ENCODE measurements at regions not wholly inside any gene's neighbourhood (a gene's known extent, or its start where the extent isn't known, plus 50 kb on each side); places are given as distances from the start of the nearest gene placed in this dataset.

GRCh38 chr6:56713254-56713672, 70.6 kb upstream of the DST start:
- WGBS (ENCODE audit: insufficient coverage, insufficient replicate concordance, low lambda C conversion rate, missing lambda C conversion rate): 37% methylated on average over 3 of the region's 3 CpGs
- Histone ChIP-seq H3K4me1 (ENCODE audit: control insufficient read depth, insufficient read depth, low read length) (peaks cover 18% of the 10 kb centered on the region), H3K9me3 (replicated peaks; ENCODE audit: control insufficient read depth, insufficient read depth, low read length) (peaks cover 3% of the 10 kb centered on the region; the same call in 2 of the 3 replicates), H3K79me2 (ENCODE audit: control insufficient read depth, insufficient read depth, low read length) (peaks cover 55% of the 10 kb centered on the region), H4K20me1 (ENCODE audit: control insufficient read depth, insufficient read depth) (no peaks in the 10 kb centered on the region), H3K4me3 (no peak overlapping the region), H3K36me3 (ENCODE audit: control insufficient read depth in 2 of 2, insufficient read depth in 2 of 2, low read length in 1 of 2) (no peaks in the 10 kb centered on the region; a peak in 1 of 4 replicates), H3K4me2 (ENCODE audit: control insufficient read depth, insufficient read depth) (no peak overlapping the region), H3K9ac (ENCODE audit: control insufficient read depth, insufficient read depth, low read length) (no peak overlapping the region), H3K27ac (ENCODE audit: control insufficient read depth, insufficient read depth) (no peak overlapping the region), H2AFZ (ENCODE audit: control insufficient read depth, low read depth, low read length) (no peak overlapping the region), H3K27me3 (replicated peaks in 1 of 2; ENCODE audit: control insufficient read depth in 2 of 2, insufficient read depth in 2 of 2, low read length in 1 of 2) (no peaks in the 10 kb centered on the region)
- CTCF ChIA-PET: interaction anchor here (1.1 to 11.1 kb wide), 18 partner anchors 10 to 604 kb away, joined by 3 to 468 read pairs (median 4); partner anchors contain the start of gene PRIM2
- BruUV-seq (replicated peaks): no TSS peak
- RAD21 ChIA-PET (ENCODE audit: unreplicated experiment): interaction anchor here (0.8 to 10.4 kb wide), 15 partner anchors 13 to 603 kb away, joined by 3 to 276 read pairs (median 6); partner anchors contain the start of gene PRIM2
- SMC1A ChIA-PET (ENCODE audit: uncharacterized antibody, unreplicated experiment): interaction anchor here (1.1 to 13.2 kb wide), 15 partner anchors 10 to 191 kb away, joined by 3 to 396 read pairs (median 8); partner anchors contain the start of gene DST
- in situ Hi-C loops (cut with MboI): no loop called here
- 0 out of 2 replicates have a peak, but pooled peaks have one; percentile 20 for TF ChIP-seq JUNB (IDR thresholded peaks at IDR 0.05)
- TF ChIP-seq IKZF2 (IDR thresholded peaks at IDR 0.05): 0 out of 4 replicates have a peak, but pooled peaks of 1 of the 2 experiments have one; percentile 23
- no peak for TF ChIP-seq TCF12 (IDR thresholded peaks at IDR 0.05; ENCODE audit: low read depth, low read length)
- intact Hi-C loops (cut with micrococcal nuclease; ENCODE audit: unreplicated experiment): no loop called here
- ATAC-seq (peak; percentile 46), DNase-seq (ENCODE audit: low read depth, low spot score) (no peak), FAIRE-seq (no peak)
- POLR2A ChIA-PET: interaction anchor here (0.5 to 1.9 kb wide), 4 partner anchors 12 to 137 kb away, joined by 3 to 5 read pairs (median 3); no protein-coding TSS in a partner anchor

GRCh38 chr6:56710967-56711366, 68.3 kb upstream of the DST start:
- in situ Hi-C loops (cut with MboI): no loop called here
- RAD21 ChIA-PET (ENCODE audit: unreplicated experiment): interaction anchor here (0.8 to 10.4 kb wide), 7 partner anchors 44 to 154 kb away, joined by 3 to 276 read pairs (median 14); no protein-coding TSS in a partner anchor
- Histone ChIP-seq H3K4me2 (ENCODE audit: control insufficient read depth, insufficient read depth) (no peak overlapping the region), H3K9me3 (replicated peaks; ENCODE audit: control insufficient read depth, insufficient read depth, low read length) (no peaks in the 10 kb centered on the region), H3K27me3 (replicated peaks in 1 of 2; ENCODE audit: control insufficient read depth in 2 of 2, insufficient read depth in 2 of 2, low read length in 1 of 2) (no peaks in the 10 kb centered on the region), H3K4me1 (ENCODE audit: control insufficient read depth, insufficient read depth, low read length) (peaks cover 18% of the 10 kb centered on the region), H3K9ac (ENCODE audit: control insufficient read depth, insufficient read depth, low read length) (no peak overlapping the region), H3K27ac (ENCODE audit: control insufficient read depth, insufficient read depth) (no peak overlapping the region), H2AFZ (ENCODE audit: control insufficient read depth, low read depth, low read length) (no peak overlapping the region), H3K4me3 (no peak overlapping the region), H4K20me1 (ENCODE audit: control insufficient read depth, insufficient read depth) (no peaks in the 10 kb centered on the region), H3K36me3 (ENCODE audit: control insufficient read depth in 2 of 2, insufficient read depth in 2 of 2, low read length in 1 of 2) (no peaks in the 10 kb centered on the region; a peak in 1 of 4 replicates), H3K79me2 (ENCODE audit: control insufficient read depth, insufficient read depth, low read length) (peaks cover 59% of the 10 kb centered on the region)
- intact Hi-C loops (cut with micrococcal nuclease; ENCODE audit: unreplicated experiment): no loop called here
- BruUV-seq (replicated peaks): no TSS peak
- DNase-seq (ENCODE audit: low read depth, low spot score) (no peak), ATAC-seq (no peak), FAIRE-seq (no peak)
- 37% methylated on average over 1 of the region's 1 CpG for WGBS (ENCODE audit: insufficient coverage, insufficient replicate concordance, low lambda C conversion rate, missing lambda C conversion rate)
- SMC1A ChIA-PET (ENCODE audit: uncharacterized antibody, unreplicated experiment): interaction anchor here (0.7 to 13.2 kb wide), 20 partner anchors 10 to 605 kb away, joined by 3 to 396 read pairs (median 8); no protein-coding TSS in a partner anchor
- CTCF ChIA-PET: interaction anchor here (1.7 to 11.1 kb wide), 14 partner anchors 15 to 244 kb away, joined by 4 to 468 read pairs (median 20); partner anchors contain the start of gene BEND6
- TF ChIP-seq SMC3 (IDR thresholded peaks at IDR 0.05; ENCODE audit: borderline replicate concordance, low read length) (no peak; the same call in 1 of the 2 replicates), RB1 (IDR thresholded peaks at IDR 0.05; ENCODE audit: borderline replicate concordance) (no peak)
- TF ChIP-seq, protein P1, sequence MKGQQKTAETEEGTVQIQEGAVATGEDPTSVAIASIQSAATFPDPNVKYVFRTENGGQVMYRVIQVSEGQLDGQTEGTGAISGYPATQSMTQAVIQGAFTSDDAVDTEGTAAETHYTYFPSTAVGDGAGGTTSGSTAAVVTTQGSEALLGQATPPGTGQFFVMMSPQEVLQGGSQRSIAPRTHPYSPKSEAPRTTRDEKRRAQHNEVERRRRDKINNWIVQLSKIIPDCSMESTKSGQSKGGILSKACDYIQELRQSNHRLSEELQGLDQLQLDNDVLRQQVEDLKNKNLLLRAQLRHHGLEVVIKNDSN (IDR thresholded peaks at IDR 0.05; ENCODE audit: borderline replicate concordance, extremely low read length, insufficient read depth, low read depth, low read length): no peak
- TF ChIP-seq, protein P2, sequence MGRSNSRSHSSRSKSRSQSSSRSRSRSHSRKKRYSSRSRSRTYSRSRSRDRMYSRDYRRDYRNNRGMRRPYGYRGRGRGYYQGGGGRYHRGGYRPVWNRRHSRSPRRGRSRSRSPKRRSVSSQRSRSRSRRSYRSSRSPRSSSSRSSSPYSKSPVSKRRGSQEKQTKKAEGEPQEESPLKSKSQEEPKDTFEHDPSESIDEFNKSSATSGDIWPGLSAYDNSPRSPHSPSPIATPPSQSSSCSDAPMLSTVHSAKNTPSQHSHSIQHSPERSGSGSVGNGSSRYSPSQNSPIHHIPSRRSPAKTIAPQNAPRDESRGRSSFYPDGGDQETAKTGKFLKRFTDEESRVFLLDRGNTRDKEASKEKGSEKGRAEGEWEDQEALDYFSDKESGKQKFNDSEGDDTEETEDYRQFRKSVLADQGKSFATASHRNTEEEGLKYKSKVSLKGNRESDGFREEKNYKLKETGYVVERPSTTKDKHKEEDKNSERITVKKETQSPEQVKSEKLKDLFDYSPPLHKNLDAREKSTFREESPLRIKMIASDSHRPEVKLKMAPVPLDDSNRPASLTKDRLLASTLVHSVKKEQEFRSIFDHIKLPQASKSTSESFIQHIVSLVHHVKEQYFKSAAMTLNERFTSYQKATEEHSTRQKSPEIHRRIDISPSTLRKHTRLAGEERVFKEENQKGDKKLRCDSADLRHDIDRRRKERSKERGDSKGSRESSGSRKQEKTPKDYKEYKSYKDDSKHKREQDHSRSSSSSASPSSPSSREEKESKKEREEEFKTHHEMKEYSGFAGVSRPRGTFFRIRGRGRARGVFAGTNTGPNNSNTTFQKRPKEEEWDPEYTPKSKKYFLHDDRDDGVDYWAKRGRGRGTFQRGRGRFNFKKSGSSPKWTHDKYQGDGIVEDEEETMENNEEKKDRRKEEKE (IDR thresholded peaks at IDR 0.05): no peak
- POLR2A ChIA-PET: interaction anchor here (0.6 to 3.9 kb wide), 3 partner anchors 47 to 141 kb away, joined by 4 to 21 read pairs (median 5); no protein-coding TSS in a partner anchor
